ENCODE measurements at regions not wholly inside any gene's neighbourhood (a gene's known extent, or its start where the extent isn't known, plus 50 kb on each side); places are given as distances from the start of the nearest gene placed in this dataset.

GRCh38 chr1:227469708-227470107 lies 93.6 kb upstream of the ZNF678 start:
- intact Hi-C loops (cut with micrococcal nuclease), result no loop called here
- Mint-ChIP-seq H3K36me3 (ENCODE audit: insufficient read depth, unreplicated experiment) (no peaks in the 10 kb centered on the region), H3K27me3 (ENCODE audit: insufficient read depth, unreplicated experiment) (peaks cover 14% of the 10 kb centered on the region), H3K4me3 (ENCODE audit: unreplicated experiment) (no peak overlapping the region), H3K4me1 (ENCODE audit: insufficient read depth, unreplicated experiment) (no peaks in the 10 kb centered on the region), H3K9me3 (ENCODE audit: unreplicated experiment) (peaks cover 8% of the 10 kb centered on the region), H3K27ac (ENCODE audit: low read depth, unreplicated experiment) (no peak overlapping the region)
- CTCF ChIA-PET, result interaction anchor here (4.1 kb wide), 1 partner anchor 11 kb away, joined by 18 read pairs; no protein-coding TSS in a partner anchor
- DNase-seq (ENCODE audit: unreplicated experiment), result no peak
- no TSS peak for BruUV-seq (replicated peaks)
- POLR2A ChIA-PET, result no interaction called here
- TF ChIP-seq, protein P1, sequence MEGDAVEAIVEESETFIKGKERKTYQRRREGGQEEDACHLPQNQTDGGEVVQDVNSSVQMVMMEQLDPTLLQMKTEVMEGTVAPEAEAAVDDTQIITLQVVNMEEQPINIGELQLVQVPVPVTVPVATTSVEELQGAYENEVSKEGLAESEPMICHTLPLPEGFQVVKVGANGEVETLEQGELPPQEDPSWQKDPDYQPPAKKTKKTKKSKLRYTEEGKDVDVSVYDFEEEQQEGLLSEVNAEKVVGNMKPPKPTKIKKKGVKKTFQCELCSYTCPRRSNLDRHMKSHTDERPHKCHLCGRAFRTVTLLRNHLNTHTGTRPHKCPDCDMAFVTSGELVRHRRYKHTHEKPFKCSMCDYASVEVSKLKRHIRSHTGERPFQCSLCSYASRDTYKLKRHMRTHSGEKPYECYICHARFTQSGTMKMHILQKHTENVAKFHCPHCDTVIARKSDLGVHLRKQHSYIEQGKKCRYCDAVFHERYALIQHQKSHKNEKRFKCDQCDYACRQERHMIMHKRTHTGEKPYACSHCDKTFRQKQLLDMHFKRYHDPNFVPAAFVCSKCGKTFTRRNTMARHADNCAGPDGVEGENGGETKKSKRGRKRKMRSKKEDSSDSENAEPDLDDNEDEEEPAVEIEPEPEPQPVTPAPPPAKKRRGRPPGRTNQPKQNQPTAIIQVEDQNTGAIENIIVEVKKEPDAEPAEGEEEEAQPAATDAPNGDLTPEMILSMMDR (IDR thresholded peaks at IDR 0.05; ENCODE audit: unreplicated experiment), result no peak

GRCh38 chr1:227466039-227466645 lies 97.2 kb upstream of the ZNF678 start:
- BruUV-seq (replicated peaks), result no TSS peak
- Mint-ChIP-seq H3K36me3 (ENCODE audit: insufficient read depth, unreplicated experiment) (no peaks in the 10 kb centered on the region), H3K4me1 (ENCODE audit: insufficient read depth, unreplicated experiment) (no peaks in the 10 kb centered on the region), H3K27ac (ENCODE audit: low read depth, unreplicated experiment) (no peak overlapping the region), H3K9me3 (ENCODE audit: unreplicated experiment) (peaks cover 8% of the 10 kb centered on the region), H3K27me3 (ENCODE audit: insufficient read depth, unreplicated experiment) (peaks cover 11% of the 10 kb centered on the region), H3K4me3 (ENCODE audit: unreplicated experiment) (no peak overlapping the region)
- ChIA-PET CTCF (interaction anchor here (4.1 kb wide), 1 partner anchor 15 kb away, joined by 18 read pairs; no protein-coding TSS in a partner anchor), POLR2A (no interaction called here)
- intact Hi-C loops (cut with micrococcal nuclease), result no loop called here
- no peak for DNase-seq (ENCODE audit: unreplicated experiment)
- TF ChIP-seq, protein P1 (IDR thresholded peaks at IDR 0.05; ENCODE audit: unreplicated experiment), result no peak

GRCh38 chr1:227465256-227465655 lies 98.1 kb upstream of the ZNF678 start:
- TF ChIP-seq, protein P1 (IDR thresholded peaks at IDR 0.05; ENCODE audit: unreplicated experiment), result no peak
- peaks cover 1% of the 10 kb centered on the region for H3K4me1 Mint-ChIP-seq (ENCODE audit: insufficient read depth, unreplicated experiment)
- H3K4me3 Mint-ChIP-seq (ENCODE audit: unreplicated experiment), result no peak overlapping the region
- no peak overlapping the region for H3K27ac Mint-ChIP-seq (ENCODE audit: low read depth, unreplicated experiment)
- POLR2A ChIA-PET, result no interaction called here
- peaks cover 4% of the 10 kb centered on the region for H3K9me3 Mint-ChIP-seq (ENCODE audit: unreplicated experiment)
- CTCF ChIA-PET, result interaction anchor here (4.1 kb wide), 1 partner anchor 16 kb away, joined by 18 read pairs; no protein-coding TSS in a partner anchor
- intact Hi-C loops (cut with micrococcal nuclease), result no loop called here
- H3K36me3 Mint-ChIP-seq (ENCODE audit: insufficient read depth, unreplicated experiment), result no peaks in the 10 kb centered on the region
- peaks cover 7% of the 10 kb centered on the region for H3K27me3 Mint-ChIP-seq (ENCODE audit: insufficient read depth, unreplicated experiment)
- no TSS peak for BruUV-seq (replicated peaks)
- DNase-seq (ENCODE audit: unreplicated experiment), result no peak

GRCh38 chr1:227459977-227460376 lies 103.4 kb upstream of the ZNF678 start:
- H3K4me1 Mint-ChIP-seq (ENCODE audit: insufficient read depth, unreplicated experiment), result peaks cover 6% of the 10 kb centered on the region
- no peaks in the 10 kb centered on the region for H3K9me3 Mint-ChIP-seq (ENCODE audit: unreplicated experiment)
- H3K36me3 Mint-ChIP-seq (ENCODE audit: insufficient read depth, unreplicated experiment), result no peaks in the 10 kb centered on the region
- intact Hi-C loops (cut with micrococcal nuclease), result no loop called here
- POLR2A ChIA-PET, result interaction anchor here (1.3 kb wide), 1 partner anchor 104 kb away, joined by 3 read pairs; the partner anchor contains the start of gene ZNF678
- BruUV-seq (replicated peaks), result no TSS peak
- H3K27me3 Mint-ChIP-seq (ENCODE audit: insufficient read depth, unreplicated experiment), result peaks cover 27% of the 10 kb centered on the region
- H3K27ac Mint-ChIP-seq (ENCODE audit: low read depth, unreplicated experiment), result no peak overlapping the region
- TF ChIP-seq, protein P1 (IDR thresholded peaks at IDR 0.05; ENCODE audit: unreplicated experiment), result no peak
- no peak for DNase-seq (ENCODE audit: unreplicated experiment)
- CTCF ChIA-PET, result interaction anchor here (0.5 to 1.6 kb wide), 8 partner anchors 11 to 600 kb away, joined by 3 to 7 read pairs (median 3); no protein-coding TSS in a partner anchor
- H3K4me3 Mint-ChIP-seq (ENCODE audit: unreplicated experiment), result no peak overlapping the region

Measured in MCF 10A (cell line).